ENCODE measurements at regions not wholly inside any gene's neighbourhood (a gene's known extent, or its start where the extent isn't known, plus 50 kb on each side); places are given as distances from the start of the nearest gene placed in this dataset.

DNA sequence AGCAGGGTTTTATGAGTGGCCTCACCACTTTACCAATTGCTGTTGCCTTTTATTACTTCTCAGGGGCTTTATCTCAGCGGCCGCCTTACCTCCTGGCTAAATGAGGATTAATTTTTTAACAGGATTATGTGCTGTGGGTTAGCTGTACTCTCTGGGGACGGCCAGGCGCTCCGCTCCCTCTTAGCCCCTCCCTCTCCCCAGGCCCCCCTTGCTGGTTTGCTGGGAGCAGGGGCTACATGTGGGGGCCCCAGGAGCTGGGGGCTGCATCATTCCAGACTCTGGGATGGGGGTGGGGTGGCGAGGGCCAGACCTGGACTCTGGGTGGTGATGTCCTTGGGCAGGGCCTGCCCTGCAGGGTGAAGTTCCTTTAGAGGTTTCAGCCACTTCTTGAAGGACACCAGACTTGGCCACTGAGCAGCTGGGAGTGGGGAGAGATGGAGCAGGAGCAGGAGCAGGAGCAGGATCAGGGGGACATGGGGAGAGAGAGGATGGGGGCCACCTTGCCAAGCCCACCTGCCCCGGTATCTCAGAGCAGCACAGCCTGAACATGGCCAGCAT, 196.1 kb downstream of the GOLGA6L6 start:
- no peak overlapping the region for H3K27ac ChIP-seq (ENCODE audit: low read length in 2 of 2)
- no peak overlapping the region for H3K4me3 Mint-ChIP-seq
- CTCF ChIA-PET = no interaction called here
- H3K9me3 ChIP-seq (ENCODE audit: control extremely low read depth in 1 of 3, control insufficient read depth in 2 of 3, insufficient read depth in 1 of 3, low read length in 2 of 3) = peaks cover 0 to 85% (median 6%) of the 10 kb centered on the region in 3 donors
- no peaks in the 10 kb centered on the region for H4K20me1 ChIP-seq (ENCODE audit: control insufficient read depth, insufficient read depth, low read length, poor library complexity, severe bottlenecking)
- H3K27me3 Mint-ChIP-seq = no peaks in the 10 kb centered on the region
- no peak overlapping the region for H3K4me3 ChIP-seq (ENCODE audit: control extremely low read depth in 1 of 5, extremely low read depth in 1 of 5, insufficient read depth in 1 of 5, low read depth in 2 of 5, low read length in 4 of 5)
- H2AFZ ChIP-seq (ENCODE audit: insufficient read depth, low read depth, low read length, poor library complexity, severe bottlenecking) = no peak overlapping the region
- H3K27ac Mint-ChIP-seq = no peak overlapping the region
- WGBS (ENCODE audit: insufficient coverage) = 85% methylated on average over 2 of the region's 7 CpGs
- no peaks in the 10 kb centered on the region for H3K4me1 ChIP-seq (ENCODE audit: control insufficient read depth in 2 of 2, insufficient read depth in 2 of 2, low read length in 2 of 2)
- no peak for ATAC-seq (ENCODE audit: low read depth)
- TF ChIP-seq, protein P1, sequence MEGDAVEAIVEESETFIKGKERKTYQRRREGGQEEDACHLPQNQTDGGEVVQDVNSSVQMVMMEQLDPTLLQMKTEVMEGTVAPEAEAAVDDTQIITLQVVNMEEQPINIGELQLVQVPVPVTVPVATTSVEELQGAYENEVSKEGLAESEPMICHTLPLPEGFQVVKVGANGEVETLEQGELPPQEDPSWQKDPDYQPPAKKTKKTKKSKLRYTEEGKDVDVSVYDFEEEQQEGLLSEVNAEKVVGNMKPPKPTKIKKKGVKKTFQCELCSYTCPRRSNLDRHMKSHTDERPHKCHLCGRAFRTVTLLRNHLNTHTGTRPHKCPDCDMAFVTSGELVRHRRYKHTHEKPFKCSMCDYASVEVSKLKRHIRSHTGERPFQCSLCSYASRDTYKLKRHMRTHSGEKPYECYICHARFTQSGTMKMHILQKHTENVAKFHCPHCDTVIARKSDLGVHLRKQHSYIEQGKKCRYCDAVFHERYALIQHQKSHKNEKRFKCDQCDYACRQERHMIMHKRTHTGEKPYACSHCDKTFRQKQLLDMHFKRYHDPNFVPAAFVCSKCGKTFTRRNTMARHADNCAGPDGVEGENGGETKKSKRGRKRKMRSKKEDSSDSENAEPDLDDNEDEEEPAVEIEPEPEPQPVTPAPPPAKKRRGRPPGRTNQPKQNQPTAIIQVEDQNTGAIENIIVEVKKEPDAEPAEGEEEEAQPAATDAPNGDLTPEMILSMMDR (IDR thresholded peaks at IDR 0.05) = no peak
- TF ChIP-seq EZH2 (IDR thresholded peaks at IDR 0.05; ENCODE audit: borderline replicate concordance, insufficient read depth, low read depth, low read length, poor library complexity, severe bottlenecking) = no peak
- POLR2A ChIA-PET = no interaction called here
- DNase-seq = no peak
- H3K9me3 Mint-ChIP-seq (ENCODE audit: insufficient read depth) = no peaks in the 10 kb centered on the region
- peaks cover 0 to 6% (median 0%) of the 10 kb centered on the region in 4 experiments for H3K27me3 ChIP-seq (replicated peaks in 1 of 4; ENCODE audit: control extremely low read depth in 1 of 4, control insufficient read depth in 3 of 4, insufficient read depth in 4 of 4, low read length in 3 of 4)
- no peaks in the 10 kb centered on the region for H3K79me2 ChIP-seq (ENCODE audit: control insufficient read depth, insufficient read depth, low read length)
- no peak overlapping the region for H3K4me2 ChIP-seq (replicated peaks; ENCODE audit: low read depth, low read length, poor library complexity, severe bottlenecking)
- no peaks in the 10 kb centered on the region for H3K4me1 Mint-ChIP-seq
- no peaks in the 10 kb centered on the region for H3K36me3 ChIP-seq (replicated peaks in 1 of 2; ENCODE audit: control extremely low read depth in 1 of 2, control insufficient read depth in 1 of 2, extremely low read depth in 1 of 2, insufficient read depth in 2 of 2, low read length in 1 of 2)
- no peak overlapping the region for H3K9ac ChIP-seq (ENCODE audit: low read length)
- intact Hi-C loops (cut with micrococcal nuclease) = no loop called here

DNA sequence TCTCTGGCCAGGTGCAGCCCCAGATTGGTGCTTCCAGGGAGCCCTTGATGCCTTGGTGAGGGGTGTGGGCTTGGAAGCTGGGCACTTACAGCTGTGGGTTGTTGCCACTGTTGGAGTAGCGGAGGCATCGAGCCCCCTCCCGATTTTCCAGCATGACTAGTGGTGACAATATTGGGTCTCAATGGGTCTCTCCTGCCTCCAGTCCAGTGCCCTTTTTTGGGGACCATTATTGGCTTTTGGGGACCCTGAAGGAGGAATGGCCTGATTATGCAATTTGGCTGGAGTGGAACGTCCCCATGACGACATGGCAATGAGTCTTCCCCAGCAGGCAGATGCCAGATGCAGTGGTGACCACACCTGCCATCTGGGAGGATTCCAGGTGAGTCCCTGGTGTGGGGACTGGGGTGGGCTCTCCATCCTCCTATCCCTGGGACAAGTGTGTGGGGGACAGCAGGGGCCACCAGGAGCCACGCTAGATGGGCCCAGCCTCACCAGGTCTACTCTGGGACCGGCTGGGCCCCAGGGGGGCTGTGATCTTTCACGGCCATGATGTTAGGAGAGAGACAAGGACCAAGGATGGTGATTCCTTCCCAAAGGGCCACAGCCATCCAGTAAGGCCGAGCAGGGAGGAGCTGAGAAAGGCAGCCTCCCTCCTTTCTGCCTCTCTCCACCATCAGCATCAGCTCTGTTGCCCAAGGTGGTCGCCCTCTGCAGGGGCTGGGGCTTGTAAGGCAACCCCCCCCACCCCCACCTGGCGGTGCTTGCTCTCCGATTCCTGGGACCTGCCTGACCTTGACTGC, 196.8 kb downstream of the GOLGA6L6 start:
- H3K27me3 ChIP-seq (replicated peaks in 1 of 4; ENCODE audit: control extremely low read depth in 1 of 4, control insufficient read depth in 3 of 4, insufficient read depth in 4 of 4, low read length in 3 of 4) = peaks cover 0 to 6% (median 0%) of the 10 kb centered on the region in 4 experiments
- no peaks in the 10 kb centered on the region for H3K4me1 ChIP-seq (ENCODE audit: control insufficient read depth in 2 of 2, insufficient read depth in 2 of 2, low read length in 2 of 2)
- H3K27ac Mint-ChIP-seq = no peak overlapping the region
- H3K27ac ChIP-seq (ENCODE audit: low read length in 2 of 2) = no peak overlapping the region
- no peak overlapping the region for H3K4me3 ChIP-seq (ENCODE audit: control extremely low read depth in 1 of 5, extremely low read depth in 1 of 5, insufficient read depth in 1 of 5, low read depth in 2 of 5, low read length in 4 of 5)
- 89% methylated on average over 12 of the region's 12 CpGs for WGBS (ENCODE audit: insufficient coverage)
- no peaks in the 10 kb centered on the region for H3K4me1 Mint-ChIP-seq
- DNase-seq (no peak), ATAC-seq (ENCODE audit: low read depth) (no peak)
- H3K9ac ChIP-seq (ENCODE audit: low read length) = no peak overlapping the region
- H3K4me2 ChIP-seq (replicated peaks; ENCODE audit: low read depth, low read length, poor library complexity, severe bottlenecking) = no peak overlapping the region
- H3K9me3 Mint-ChIP-seq (ENCODE audit: insufficient read depth) = no peaks in the 10 kb centered on the region
- intact Hi-C loops (cut with micrococcal nuclease) = no loop called here
- POLR2A ChIA-PET = no interaction called here
- H3K36me3 ChIP-seq (replicated peaks in 1 of 2; ENCODE audit: control extremely low read depth in 1 of 2, control insufficient read depth in 1 of 2, extremely low read depth in 1 of 2, insufficient read depth in 2 of 2, low read length in 1 of 2) = no peaks in the 10 kb centered on the region
- CTCF ChIA-PET = no interaction called here
- H4K20me1 ChIP-seq (ENCODE audit: control insufficient read depth, insufficient read depth, low read length, poor library complexity, severe bottlenecking) = no peaks in the 10 kb centered on the region
- H3K79me2 ChIP-seq (ENCODE audit: control insufficient read depth, insufficient read depth, low read length) = no peaks in the 10 kb centered on the region
- no peak overlapping the region for H2AFZ ChIP-seq (ENCODE audit: insufficient read depth, low read depth, low read length, poor library complexity, severe bottlenecking)
- H3K4me3 Mint-ChIP-seq = no peak overlapping the region
- peaks cover 0 to 84% (median 6%) of the 10 kb centered on the region in 3 donors for H3K9me3 ChIP-seq (ENCODE audit: control extremely low read depth in 1 of 3, control insufficient read depth in 2 of 3, insufficient read depth in 1 of 3, low read length in 2 of 3)
- no peak for TF ChIP-seq EZH2 (IDR thresholded peaks at IDR 0.05; ENCODE audit: borderline replicate concordance, insufficient read depth, low read depth, low read length, poor library complexity, severe bottlenecking)
- TF ChIP-seq, protein P1 (IDR thresholded peaks at IDR 0.05) = no peak
- no peaks in the 10 kb centered on the region for H3K27me3 Mint-ChIP-seq
